Lower leg skin (tissue), 4 donors: ENCODE measurements at regions not wholly inside any gene's neighbourhood (a gene's known extent, or its start where the extent isn't known, plus 50 kb on each side); places are given as distances from the start of the nearest gene placed in this dataset.

Experiments used
- DNase-seq, 2 donors: peaks; one replicate each; pipeline ENCODE4 v3.0.0-alpha.2; 2019; ENCODE audit warnings: low spot score in 2 of 2
- H3K4me3 ChIP-seq: fragments of 200-600 bp; sonication (generic); 2 replicates; pipeline ENCODE4 v1.5.1; 2017; ENCODE audit warnings: mild to moderate bottlenecking, low read depth; ENCODE audit not compliant: poor library complexity, severe bottlenecking
- CTCF ChIP-seq, 3 donors: fragments of 450-650 bp; IDR thresholded peaks; one replicate each; pipeline ENCODE4 v1.5.1; 2016; ENCODE audit warnings: antibody characterized with exemption in 3 of 3, mild to moderate bottlenecking in 3 of 3, moderate library complexity in 2 of 3
- POLR2A ChIP-seq, 2 donors: fragments of 450-650 bp; IDR thresholded peaks; one replicate each; pipeline ENCODE4 v1.6.1; 2016 to 2017; ENCODE audit warnings: antibody characterized with exemption in 2 of 2, mild to moderate bottlenecking in 1 of 2, moderate library complexity in 1 of 2
- WGBS, 2 donors: methylation state at CpG; one replicate each; pipeline ENCODE4 v1.1.5; 2018; 5-methylcytosine and 5-hydroxymethylcytosine counted together
- intact Hi-C: fragments of 100-400 bp; cut with DNase I; formaldehyde crosslinking; loops from one replicate; pipeline ENCODE4 v1.15.0; 2023; ENCODE audit warnings: low total_unique reads

GRCh38 chr13:57843521-57843920, 212.0 kb downstream of the PCDH17 start:
- no peak for TF ChIP-seq CTCF (IDR thresholded peaks at IDR 0.05)
- TF ChIP-seq POLR2A (IDR thresholded peaks at IDR 0.05), result no peak
- 68 to 69% methylated on average over 1 of the region's 1 CpG for WGBS, 2 donors
- DNase-seq, result no peak
- intact Hi-C loops, result no loop called here
- H3K4me3 ChIP-seq, result no peak overlapping the region

- TF ChIP-seq CTCF (IDR thresholded peaks at IDR 0.05) (no peak), POLR2A (IDR thresholded peaks at IDR 0.05) (no peak)
- intact Hi-C loops, result no loop called here
Observed at GRCh38 chr13:57846600-57847173, 215.1 kb downstream of the PCDH17 start.

GRCh38 chr13:57857945-57858344, 226.4 kb downstream of the PCDH17 start:
- 6 to 9% methylated on average over 1 of the region's 1 CpG for WGBS, 2 donors
- TF ChIP-seq CTCF (IDR thresholded peaks at IDR 0.05) (no peak), POLR2A (IDR thresholded peaks at IDR 0.05) (no peak)
- intact Hi-C loops, result no loop called here
- no peak for DNase-seq
- H3K4me3 ChIP-seq, result no peak overlapping the region

More at GRCh38 chr13:57846600-57847173, 215.1 kb downstream of the PCDH17 start:
- no peak for DNase-seq
- 81 to 87% methylated on average over 4 of the region's 4 CpGs for WGBS, 2 donors
- no peak overlapping the region for H3K4me3 ChIP-seq

GRCh38 chr13:57858376-57858775, 226.8 kb downstream of the PCDH17 start:
- no peak for TF ChIP-seq POLR2A (IDR thresholded peaks at IDR 0.05)
- TF ChIP-seq CTCF (IDR thresholded peaks at IDR 0.05), result no peak
- no peak overlapping the region for H3K4me3 ChIP-seq
- intact Hi-C loops, result no loop called here
- no peak for DNase-seq

- no peak for DNase-seq
- WGBS, 2 donors, result 51 to 61% methylated on average over 1 of the region's 1 CpG
- TF ChIP-seq CTCF (IDR thresholded peaks at IDR 0.05) (no peak), POLR2A (IDR thresholded peaks at IDR 0.05) (no peak)
- intact Hi-C loops, result no loop called here
- H3K4me3 ChIP-seq, result no peak overlapping the region
Observed at GRCh38 chr13:57862879-57863278, 231.3 kb downstream of the PCDH17 start.

GRCh38 chr13:57865600-57866294, 234.2 kb downstream of the PCDH17 start:
- intact Hi-C loops, result no loop called here
- no peak for DNase-seq
- WGBS, 2 donors, result 64 to 77% methylated on average over 4 of the region's 4 CpGs

More at GRCh38 chr13:57865600-57866294, 234.2 kb downstream of the PCDH17 start:
- TF ChIP-seq CTCF (IDR thresholded peaks at IDR 0.05) (no peak), POLR2A (IDR thresholded peaks at IDR 0.05) (no peak)
- no peak overlapping the region for H3K4me3 ChIP-seq
